ENCODE measurements at regions not wholly inside any gene's neighbourhood (a gene's known extent, or its start where the extent isn't known, plus 50 kb on each side); places are given as distances from the start of the nearest gene placed in this dataset.

GRCh38 chr9:95644377-95644776, 127.6 kb upstream of the PTCH1 start:
- no peak overlapping the region for H3K27ac ChIP-seq
- TF ChIP-seq CTCF (IDR thresholded peaks at IDR 0.05): no peak
- no peak for DNase-seq (ENCODE audit: low spot score)
- no peaks in the 10 kb centered on the region for H3K36me3 ChIP-seq
- no peaks in the 10 kb centered on the region for H3K9me3 ChIP-seq
- no peak overlapping the region for H3K4me3 ChIP-seq
- peak; percentile 21 for ATAC-seq (ENCODE audit: insufficient number of reproducible peaks, low FRiP score, low read depth)
- peaks cover 10 to 27% of the 10 kb centered on the region in 2 donors for H3K4me1 ChIP-seq (ENCODE audit: control insufficient read depth in 1 of 2, low read depth in 2 of 2)
- no peaks in the 10 kb centered on the region for H3K27me3 ChIP-seq (replicated peaks; ENCODE audit: insufficient read depth)

- ATAC-seq (ENCODE audit: insufficient number of reproducible peaks, low FRiP score, low read depth) (no peak), DNase-seq (ENCODE audit: low spot score) (no peak)
- Histone ChIP-seq H3K9me3 (no peaks in the 10 kb centered on the region), H3K36me3 (no peaks in the 10 kb centered on the region), H3K27me3 (replicated peaks; ENCODE audit: insufficient read depth) (no peaks in the 10 kb centered on the region), H3K4me3 (no peak overlapping the region), H3K27ac (no peak overlapping the region), H3K4me1 (ENCODE audit: control insufficient read depth in 1 of 2, low read depth in 2 of 2) (peaks cover 10 to 27% of the 10 kb centered on the region in 2 donors)
- TF ChIP-seq CTCF (IDR thresholded peaks at IDR 0.05): no peak
Observed at GRCh38 chr9:95643619-95644018, 126.8 kb upstream of the PTCH1 start.

- TF ChIP-seq CTCF (IDR thresholded peaks at IDR 0.05): no peak
- peaks cover 10 to 27% of the 10 kb centered on the region in 2 donors for H3K4me1 ChIP-seq (ENCODE audit: control insufficient read depth in 1 of 2, low read depth in 2 of 2)
- no peak overlapping the region for H3K4me3 ChIP-seq
- DNase-seq (ENCODE audit: low spot score) (no peak), ATAC-seq (ENCODE audit: insufficient number of reproducible peaks, low FRiP score, low read depth) (no peak)
- no peaks in the 10 kb centered on the region for H3K36me3 ChIP-seq
- no peaks in the 10 kb centered on the region for H3K9me3 ChIP-seq
- no peak overlapping the region for H3K27ac ChIP-seq
- no peaks in the 10 kb centered on the region for H3K27me3 ChIP-seq (replicated peaks; ENCODE audit: insufficient read depth)
Observed at GRCh38 chr9:95642189-95642588, 125.4 kb upstream of the PTCH1 start.

- ATAC-seq (ENCODE audit: insufficient number of reproducible peaks, low FRiP score, low read depth): no peak
- Histone ChIP-seq H3K4me3 (no peak overlapping the region), H3K27ac (no peak overlapping the region), H3K9me3 (no peaks in the 10 kb centered on the region), H3K27me3 (replicated peaks; ENCODE audit: insufficient read depth) (no peaks in the 10 kb centered on the region), H3K4me1 (ENCODE audit: control insufficient read depth in 1 of 2, low read depth in 2 of 2) (peaks cover 10 to 27% of the 10 kb centered on the region in 2 donors), H3K36me3 (no peaks in the 10 kb centered on the region)
- no peak for DNase-seq (ENCODE audit: low spot score)
- no peak for TF ChIP-seq CTCF (IDR thresholded peaks at IDR 0.05)
Observed at GRCh38 chr9:95641586-95641985, 124.8 kb upstream of the PTCH1 start.

GRCh38 chr9:95640336-95640735, 123.6 kb upstream of the PTCH1 start:
- TF ChIP-seq CTCF (IDR thresholded peaks at IDR 0.05): no peak
- no peak for DNase-seq (ENCODE audit: low spot score)
- peaks cover 10 to 26% of the 10 kb centered on the region in 2 donors for H3K4me1 ChIP-seq (ENCODE audit: control insufficient read depth in 1 of 2, low read depth in 2 of 2)
- no peaks in the 10 kb centered on the region for H3K27me3 ChIP-seq (replicated peaks; ENCODE audit: insufficient read depth)
- no peak overlapping the region for H3K4me3 ChIP-seq
- no peaks in the 10 kb centered on the region for H3K9me3 ChIP-seq
- H3K36me3 ChIP-seq: no peaks in the 10 kb centered on the region
- ATAC-seq (ENCODE audit: insufficient number of reproducible peaks, low FRiP score, low read depth): no peak
- H3K27ac ChIP-seq: no peak overlapping the region

All from thoracic aorta (tissue), 2 donors.